SIG-M5 treated with dmso at 0.1 percent for 504 hours (cell line): ENCODE measurements at regions not wholly inside any gene's neighbourhood (a gene's known extent, or its start where the extent isn't known, plus 50 kb on each side); places are given as distances from the start of the nearest gene placed in this dataset.

Experiments
- DNase-seq: peaks from one replicate; lab custom pipeline; 2025; ENCODE audit not compliant: unreplicated experiment; lab: John Stamatoyannopoulos, UW

DNA sequence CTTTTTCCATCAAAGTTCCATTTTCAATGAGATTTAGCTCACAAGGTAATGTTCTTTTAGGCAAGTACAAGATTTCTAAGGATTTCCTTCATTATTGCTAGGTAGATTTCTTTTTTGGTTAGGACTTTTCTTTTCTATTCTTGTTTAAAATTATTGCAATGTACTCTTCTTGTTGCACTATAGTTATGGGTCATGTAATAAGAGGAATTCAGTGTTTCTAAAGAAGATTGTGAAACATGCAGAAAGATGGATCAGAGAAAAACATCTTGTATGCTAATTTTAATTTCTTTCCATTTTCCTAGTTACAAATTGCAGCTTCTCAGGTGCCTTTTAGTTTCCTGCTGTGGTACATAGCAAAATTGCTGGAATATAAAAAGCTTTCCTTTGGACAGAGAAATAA lies 56.1 kb downstream of the BTG1 start:
- DNase-seq = peak; percentile 43

- no peak for DNase-seq
Measured at GRCh38 chr12:92088805-92089204, 56.8 kb downstream of the BTG1 start.

DNA sequence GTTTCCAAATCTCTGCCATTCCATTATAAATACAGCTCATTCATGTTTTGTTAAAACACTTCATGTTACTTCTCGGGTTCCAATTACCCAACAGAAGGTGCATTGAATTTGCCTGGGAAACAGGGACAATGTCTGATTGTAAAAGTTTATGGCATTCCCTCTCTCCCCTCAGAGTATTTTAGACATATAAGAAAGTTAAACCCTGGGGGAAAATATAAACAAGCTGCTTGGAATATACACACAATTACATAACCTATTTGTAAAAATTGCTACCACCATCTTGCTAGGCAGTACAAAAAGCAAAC lies 60.0 kb downstream of the BTG1 start:
- DNase-seq = no peak

- DNase-seq = no peak
Measured at GRCh38 chr12:92085040-92085735, 60.5 kb downstream of the BTG1 start.

DNA sequence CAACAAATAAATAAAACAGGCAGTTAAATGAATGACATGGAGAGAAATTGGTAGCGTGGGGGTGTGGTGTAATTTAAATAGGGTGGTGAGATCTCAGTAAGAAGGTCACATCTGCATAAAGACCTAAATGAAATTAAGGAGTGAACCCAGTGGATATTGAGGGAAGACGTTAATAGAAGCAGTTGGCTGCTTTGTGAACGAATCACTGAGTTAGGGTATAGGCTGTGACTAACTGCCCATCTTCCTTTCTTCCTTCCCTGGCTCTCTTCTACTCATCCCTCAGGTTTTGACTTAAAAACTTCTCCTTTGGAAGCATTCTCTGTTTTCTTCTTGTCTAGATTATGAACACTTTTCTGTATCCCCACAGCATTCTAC lies 64.7 kb downstream of the BTG1 start:
- DNase-seq = no peak

DNA sequence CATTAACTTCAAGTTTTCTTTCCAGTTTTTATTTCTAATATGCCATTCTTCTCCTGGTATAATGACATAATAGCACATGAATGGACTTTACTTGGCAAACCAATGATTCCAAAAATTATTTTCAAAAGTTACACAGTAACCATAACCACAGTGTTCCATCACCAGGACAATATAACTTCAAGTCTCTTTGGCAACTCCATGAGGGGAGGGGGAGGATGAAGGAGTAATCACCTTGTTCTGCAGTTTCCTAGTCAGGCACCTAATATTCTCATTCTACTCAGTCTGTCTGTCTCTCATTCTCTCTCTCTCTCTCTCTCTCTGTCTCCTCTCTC lies 66.6 kb downstream of the BTG1 start:
- DNase-seq = no peak

GRCh38 chr12:92078167-92079053 lies 67.2 kb downstream of the BTG1 start:
- DNase-seq = peak; percentile 42

DNA sequence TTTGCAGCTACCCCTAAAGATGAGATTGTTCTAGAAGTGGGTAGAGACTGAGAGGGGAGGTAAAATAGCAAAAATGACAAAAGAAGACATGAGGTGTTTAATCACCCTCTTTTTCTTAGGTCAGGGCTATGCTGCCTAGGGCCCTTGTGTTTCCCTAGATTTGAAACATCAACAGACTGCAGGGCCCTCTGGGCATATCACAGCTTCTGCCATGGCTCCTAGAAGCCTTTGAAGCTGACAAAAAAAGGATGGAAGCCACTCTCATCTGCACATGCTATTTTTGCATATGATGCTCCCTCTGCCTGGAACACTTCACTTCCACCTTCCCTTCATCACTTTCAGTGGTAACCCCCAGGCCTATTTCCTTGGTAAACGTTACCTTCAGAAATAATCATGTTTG lies 68.1 kb downstream of the BTG1 start:
- DNase-seq = no peak

DNA sequence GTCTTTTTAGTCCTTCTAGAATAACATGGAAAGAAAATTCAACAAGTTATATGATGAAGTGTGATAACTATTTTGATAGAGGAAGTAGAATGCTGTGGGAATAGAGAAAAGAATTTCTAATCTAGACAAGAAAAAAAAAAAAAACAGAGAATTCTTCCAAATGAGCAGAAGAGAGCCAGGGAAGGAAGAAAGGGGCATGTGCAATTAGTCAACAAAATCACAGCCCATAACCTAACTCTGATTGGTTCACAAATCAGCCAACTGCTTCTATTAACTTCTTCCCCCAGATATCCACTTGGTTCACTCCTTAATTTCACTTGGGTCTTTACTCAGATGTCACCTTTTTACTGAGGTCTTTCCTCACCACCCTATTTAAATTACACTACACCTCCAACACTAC lies 69.5 kb downstream of the BTG1 start:
- DNase-seq = no peak

GRCh38 chr12:92075425-92075914 lies 70.2 kb downstream of the BTG1 start:
- DNase-seq = no peak

DNA sequence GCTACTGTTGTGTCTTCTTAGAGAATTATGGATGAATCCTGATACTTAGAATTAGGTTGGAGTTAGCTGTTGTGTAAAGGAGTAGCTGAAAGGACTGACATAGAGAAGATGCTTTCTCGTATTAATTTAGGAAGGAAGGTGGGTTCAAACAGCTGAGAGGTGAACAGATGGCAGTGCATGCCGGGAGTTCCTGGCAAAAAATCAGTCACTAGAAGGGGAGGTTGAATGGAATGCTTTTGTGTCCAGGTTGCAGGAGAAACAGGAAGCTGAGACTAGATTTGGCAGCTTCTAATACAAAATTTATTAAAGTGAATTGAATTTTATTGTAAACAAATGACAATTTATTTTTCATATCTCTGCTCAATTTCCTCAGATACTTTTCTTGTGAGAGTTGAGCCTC lies 70.8 kb downstream of the BTG1 start:
- DNase-seq = no peak

DNA sequence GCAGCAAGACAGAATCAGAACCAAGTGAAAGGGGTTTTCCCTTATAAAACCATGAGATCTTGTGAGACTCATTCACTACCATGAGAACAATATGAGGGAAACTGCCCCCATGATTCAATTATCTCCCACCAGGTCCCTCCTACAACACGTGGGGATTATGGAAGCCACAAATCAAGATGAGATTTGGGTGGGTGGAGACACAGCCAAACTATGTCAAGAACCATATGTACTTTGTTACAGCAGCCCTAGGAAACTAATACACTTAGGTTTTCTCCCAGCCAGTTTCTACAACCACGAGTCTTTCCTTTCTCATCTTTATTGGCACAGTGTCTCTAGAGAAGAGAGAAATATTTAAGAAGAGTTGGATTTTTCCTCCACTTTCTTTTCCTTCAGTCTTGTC lies 72.6 kb downstream of the BTG1 start:
- DNase-seq = no peak

DNA sequence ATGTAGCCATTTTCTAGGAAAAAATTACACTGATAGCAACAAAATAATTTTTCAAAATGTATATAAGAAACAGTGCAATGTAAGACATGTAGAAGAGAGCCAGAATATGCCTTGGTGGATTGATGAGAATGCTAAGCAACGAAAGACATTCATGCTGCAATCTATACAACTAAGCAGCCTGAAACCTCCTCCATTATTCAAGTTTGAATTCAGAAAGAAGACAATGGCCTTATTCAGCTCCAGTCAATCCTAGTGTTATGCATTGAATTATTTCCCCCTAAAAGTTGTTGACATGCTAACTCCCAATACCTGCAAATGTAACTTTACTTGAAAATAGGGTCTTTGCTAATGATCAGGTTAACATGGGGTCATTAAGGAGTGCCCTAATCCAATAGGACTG lies 73.5 kb downstream of the BTG1 start:
- no peak for DNase-seq

DNA sequence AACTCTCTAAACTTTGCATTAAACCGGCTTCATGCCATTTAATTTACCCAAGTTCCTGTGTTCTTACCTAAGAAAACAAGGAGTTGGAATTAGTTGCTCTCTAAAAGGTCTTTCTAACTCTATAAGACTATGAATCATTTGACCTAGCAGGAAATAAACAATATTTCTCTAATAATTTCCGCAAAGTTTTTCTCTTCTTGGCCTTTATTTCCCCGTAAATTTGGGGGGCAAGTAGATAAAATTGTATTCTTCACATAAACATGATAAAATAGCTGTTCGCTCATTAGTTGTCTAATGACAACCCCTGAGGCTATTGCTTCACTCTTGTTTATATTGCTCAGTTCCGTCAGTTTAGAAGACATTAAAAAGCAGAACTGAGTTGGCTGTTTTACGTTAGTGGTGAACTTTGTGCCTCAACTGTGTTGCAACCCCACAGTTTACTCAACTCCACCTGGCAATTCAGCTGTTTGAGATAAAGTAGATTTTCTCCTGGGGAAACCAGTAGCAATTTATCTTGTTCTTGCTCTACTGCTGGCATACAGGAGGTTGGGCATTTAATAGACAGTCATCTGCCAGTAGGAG lies 74.7 kb downstream of the BTG1 start:
- peak; percentile 98 for DNase-seq

DNA sequence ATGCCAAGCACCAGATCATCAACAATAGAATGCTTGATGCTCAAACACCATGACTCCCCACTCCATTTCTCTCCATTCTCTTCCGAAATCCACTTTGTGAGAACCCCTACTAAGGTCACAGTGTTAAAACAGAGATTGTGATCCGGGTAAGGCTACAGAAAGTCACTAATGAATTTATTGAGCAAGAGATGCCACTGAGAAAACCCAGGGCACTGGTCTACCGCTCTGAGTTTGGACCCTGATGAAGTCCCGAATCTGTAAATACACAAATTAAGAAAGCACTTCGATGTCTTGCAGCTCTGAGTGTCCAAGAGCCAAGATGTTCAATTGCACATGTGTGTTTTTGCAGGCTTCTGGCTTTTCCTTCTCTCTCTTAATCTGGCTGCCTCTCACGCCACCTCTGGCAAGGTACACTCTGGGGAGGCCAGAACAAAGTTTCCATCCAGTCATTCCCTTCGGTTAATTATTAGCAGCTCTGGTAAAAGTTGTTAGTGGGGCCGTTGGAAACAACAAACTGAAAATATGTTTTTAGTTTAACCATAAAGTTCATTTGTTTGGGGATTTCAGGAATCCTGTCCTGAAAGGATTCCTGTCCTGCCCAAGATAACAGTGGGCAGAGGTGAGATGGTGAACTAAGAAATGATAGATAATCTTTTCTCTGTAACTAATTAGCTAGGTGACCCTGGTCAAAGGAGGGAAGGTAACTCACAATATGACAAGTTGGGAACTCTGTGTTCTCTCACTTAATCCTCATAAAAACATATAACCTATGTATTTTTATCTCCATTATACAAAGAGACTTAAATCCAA lies 75.4 kb downstream of the BTG1 start:
- DNase-seq = no peak

DNA sequence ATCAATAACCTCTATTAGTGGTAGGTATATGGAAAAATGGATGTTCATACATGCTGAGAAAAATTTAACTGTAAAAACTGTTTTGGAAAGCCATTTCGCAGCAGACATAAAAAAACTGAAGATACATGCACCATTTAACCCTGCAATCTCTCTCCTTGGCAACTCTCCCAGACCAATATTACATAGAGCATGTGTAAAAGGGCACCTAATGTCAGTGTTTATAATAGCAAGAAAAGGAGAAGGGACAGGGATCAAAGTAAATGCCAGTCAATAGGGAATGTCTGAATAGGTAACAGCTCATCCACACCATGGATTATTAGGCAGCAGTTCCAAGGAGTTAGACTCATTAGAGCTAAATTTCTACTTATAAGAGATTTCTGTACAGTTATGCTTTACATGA lies 77.2 kb downstream of the BTG1 start:
- peak; percentile 17 for DNase-seq

DNA sequence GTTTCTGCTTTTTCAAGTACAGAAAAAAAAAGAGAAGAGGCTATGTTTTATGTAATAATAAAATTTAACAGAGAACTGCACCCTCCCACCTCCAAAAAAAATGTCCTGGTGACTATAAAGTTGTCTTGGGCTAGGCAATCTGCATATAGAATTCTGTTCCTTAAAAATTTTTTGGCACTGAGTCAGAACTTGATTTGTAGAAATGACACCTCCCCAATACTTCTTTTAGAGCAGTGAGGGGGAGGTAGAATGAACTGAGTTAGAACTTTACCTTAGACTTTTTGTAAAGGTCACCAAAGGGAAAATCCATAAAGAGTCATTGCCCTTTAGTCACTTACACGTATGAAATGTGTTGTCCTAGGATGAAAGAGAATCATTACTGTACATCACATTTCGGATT lies 80.0 kb downstream of the BTG1 start:
- no peak for DNase-seq

GRCh38 chr12:92065018-92065499 lies 80.6 kb downstream of the BTG1 start:
- DNase-seq = no peak

DNA sequence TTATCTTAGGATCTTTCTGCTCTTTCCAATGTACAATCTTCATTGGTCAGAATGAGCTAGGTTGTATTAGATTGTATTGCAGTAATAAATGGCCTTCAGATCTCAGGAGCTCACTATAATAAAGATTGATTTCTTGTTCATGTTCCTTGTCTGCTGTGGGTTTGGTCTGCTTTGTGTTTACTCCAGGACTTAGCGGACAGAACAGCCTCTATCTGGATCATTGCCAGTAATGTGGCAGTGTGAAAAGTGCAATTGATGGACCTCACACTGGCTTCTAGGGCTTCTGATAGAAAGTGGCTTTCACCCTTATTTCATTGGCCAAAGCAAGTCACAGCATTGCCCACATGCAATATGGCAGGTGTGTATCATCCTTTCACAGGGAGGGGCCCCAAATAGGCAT lies 81.2 kb downstream of the BTG1 start:
- no peak for DNase-seq

DNA sequence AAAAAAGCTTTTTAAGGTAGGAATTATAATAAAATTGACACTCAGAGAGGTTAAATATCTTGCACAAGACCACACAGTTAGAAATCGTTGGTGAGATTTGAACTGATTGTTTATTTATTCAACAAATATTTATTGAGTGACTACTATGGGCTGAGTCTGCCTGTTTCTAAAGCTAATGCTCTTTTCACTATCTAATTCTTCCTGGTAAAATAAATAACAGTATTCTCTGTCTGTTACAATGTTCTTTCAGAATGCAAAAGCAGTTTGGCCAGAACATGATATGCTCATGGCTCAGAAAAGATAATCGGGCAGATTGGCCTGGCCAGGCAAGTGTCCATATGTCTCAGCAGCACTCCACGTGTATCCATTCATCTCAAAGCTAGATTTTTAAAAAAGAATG lies 82.0 kb downstream of the BTG1 start:
- no peak for DNase-seq
